ENCODE measurements at regions not wholly inside any gene's neighbourhood (a gene's known extent, or its start where the extent isn't known, plus 50 kb on each side); places are given as distances from the start of the nearest gene placed in this dataset.

DNA sequence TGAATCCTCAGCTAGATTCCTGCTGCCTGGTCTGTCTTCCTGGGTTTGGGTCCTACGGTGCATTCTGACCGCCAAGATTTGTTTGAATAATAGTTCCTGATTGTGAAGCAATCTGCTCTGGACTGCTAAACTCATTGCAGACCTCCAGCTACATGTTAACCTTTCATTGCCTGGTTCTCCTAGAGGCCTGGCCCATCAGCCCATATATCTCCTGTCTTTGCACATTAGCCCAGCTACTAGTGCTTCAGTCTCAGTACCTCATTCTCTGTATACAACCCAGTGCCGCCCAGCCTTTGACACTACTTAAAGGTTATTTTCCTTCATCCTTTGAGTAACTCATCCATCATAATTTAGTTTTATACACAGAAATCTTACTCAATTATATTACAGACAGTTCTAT, 65.6 kb upstream of the GRIP1 start:
- H3K27me3 ChIP-seq: peaks cover 0 to 5% (median 3%) of the 10 kb centered on the region in 7 donors
- H3K9me3 ChIP-seq: no peaks in the 10 kb centered on the region
- no peak overlapping the region for H3K27ac ChIP-seq
- TF ChIP-seq, protein P1, sequence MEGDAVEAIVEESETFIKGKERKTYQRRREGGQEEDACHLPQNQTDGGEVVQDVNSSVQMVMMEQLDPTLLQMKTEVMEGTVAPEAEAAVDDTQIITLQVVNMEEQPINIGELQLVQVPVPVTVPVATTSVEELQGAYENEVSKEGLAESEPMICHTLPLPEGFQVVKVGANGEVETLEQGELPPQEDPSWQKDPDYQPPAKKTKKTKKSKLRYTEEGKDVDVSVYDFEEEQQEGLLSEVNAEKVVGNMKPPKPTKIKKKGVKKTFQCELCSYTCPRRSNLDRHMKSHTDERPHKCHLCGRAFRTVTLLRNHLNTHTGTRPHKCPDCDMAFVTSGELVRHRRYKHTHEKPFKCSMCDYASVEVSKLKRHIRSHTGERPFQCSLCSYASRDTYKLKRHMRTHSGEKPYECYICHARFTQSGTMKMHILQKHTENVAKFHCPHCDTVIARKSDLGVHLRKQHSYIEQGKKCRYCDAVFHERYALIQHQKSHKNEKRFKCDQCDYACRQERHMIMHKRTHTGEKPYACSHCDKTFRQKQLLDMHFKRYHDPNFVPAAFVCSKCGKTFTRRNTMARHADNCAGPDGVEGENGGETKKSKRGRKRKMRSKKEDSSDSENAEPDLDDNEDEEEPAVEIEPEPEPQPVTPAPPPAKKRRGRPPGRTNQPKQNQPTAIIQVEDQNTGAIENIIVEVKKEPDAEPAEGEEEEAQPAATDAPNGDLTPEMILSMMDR (IDR thresholded peaks at IDR 0.05): no peak
- ATAC-seq (no peak), DNase-seq (no peak)
- 63 to 64% methylated on average over 3 of the region's 3 CpGs for WGBS, 2 donors
- no peaks in the 10 kb centered on the region for H3K36me3 ChIP-seq
- intact Hi-C loops (cut with DNase I): no loop called here
- H3K4me3 ChIP-seq: no peak overlapping the region
- no peaks in the 10 kb centered on the region for H3K4me1 ChIP-seq

DNA sequence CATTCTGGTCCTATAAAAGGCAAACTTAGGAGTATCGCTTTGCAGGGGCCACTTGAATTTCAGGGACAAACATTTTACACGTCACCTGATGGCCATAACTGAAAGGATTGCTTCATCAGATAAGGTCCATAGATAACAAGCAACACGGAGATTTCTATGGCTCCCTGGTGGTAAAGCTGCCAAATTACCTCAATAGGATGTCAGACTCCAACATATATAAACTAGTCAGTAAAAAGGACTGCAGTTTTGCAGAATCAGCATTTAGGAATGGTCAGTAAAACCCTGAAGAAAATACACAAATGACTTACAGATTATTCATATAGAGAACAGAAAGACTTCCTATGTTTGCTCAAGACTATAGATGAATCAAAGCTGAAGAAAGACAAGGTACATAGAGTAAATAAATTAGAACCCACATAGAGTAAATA, 66.1 kb upstream of the GRIP1 start:
- TF ChIP-seq, protein P1 (IDR thresholded peaks at IDR 0.05): no peak
- intact Hi-C loops (cut with DNase I): no loop called here
- Histone ChIP-seq H3K4me3 (no peak overlapping the region), H3K36me3 (no peaks in the 10 kb centered on the region), H3K4me1 (no peaks in the 10 kb centered on the region), H3K27me3 (peaks cover 0 to 5% (median 2%) of the 10 kb centered on the region in 7 donors), H3K27ac (no peak overlapping the region), H3K9me3 (no peaks in the 10 kb centered on the region)
- DNase-seq: no peak
- no peak for ATAC-seq
- WGBS, 2 donors: 53 to 56% methylated on average over 3 of the region's 3 CpGs

DNA sequence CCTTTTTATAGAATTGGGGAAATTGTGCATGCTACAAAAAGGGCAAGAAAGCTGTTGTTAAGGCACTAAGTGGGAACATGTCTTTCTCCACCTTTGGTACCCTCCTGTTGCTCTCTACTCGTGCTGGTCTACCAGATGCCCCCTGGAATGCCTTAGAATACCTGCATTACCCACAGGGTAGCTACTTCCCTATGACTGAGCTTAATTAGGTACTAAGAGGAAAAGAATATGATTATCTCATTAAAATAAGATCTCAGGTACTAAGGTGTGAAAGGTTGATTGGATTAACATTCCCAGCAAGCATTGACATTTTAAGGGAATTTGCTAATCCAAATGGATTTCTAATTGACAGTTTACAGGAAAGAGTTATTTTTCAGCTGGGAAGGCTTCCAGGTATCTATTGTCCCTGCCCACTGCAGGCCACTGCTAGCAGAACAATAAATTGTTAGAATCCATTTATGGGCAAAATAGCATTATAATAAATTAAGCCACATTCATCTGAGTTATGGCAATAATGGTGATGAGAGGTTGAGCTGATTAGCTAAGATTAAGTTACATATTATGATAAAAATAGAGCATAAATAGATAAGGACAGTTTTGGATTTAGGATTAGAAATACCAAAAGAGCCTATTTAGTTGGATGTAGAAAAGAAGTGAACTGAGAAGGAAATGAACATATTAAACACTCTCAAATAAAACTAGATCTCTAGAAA, 67.8 kb upstream of the GRIP1 start:
- Histone ChIP-seq H3K4me3 (no peak overlapping the region), H3K9me3 (no peaks in the 10 kb centered on the region), H3K27ac (no peak overlapping the region), H3K36me3 (no peaks in the 10 kb centered on the region), H3K4me1 (no peaks in the 10 kb centered on the region), H3K27me3 (peaks cover 0 to 6% (median 2%) of the 10 kb centered on the region in 7 donors)
- DNase-seq (no peak), ATAC-seq (no peak)
- 44 to 62% methylated on average over 1 of the region's 1 CpG for WGBS, 2 donors
- intact Hi-C loops (cut with DNase I): no loop called here
- TF ChIP-seq, protein P1 (IDR thresholded peaks at IDR 0.05): no peak

DNA sequence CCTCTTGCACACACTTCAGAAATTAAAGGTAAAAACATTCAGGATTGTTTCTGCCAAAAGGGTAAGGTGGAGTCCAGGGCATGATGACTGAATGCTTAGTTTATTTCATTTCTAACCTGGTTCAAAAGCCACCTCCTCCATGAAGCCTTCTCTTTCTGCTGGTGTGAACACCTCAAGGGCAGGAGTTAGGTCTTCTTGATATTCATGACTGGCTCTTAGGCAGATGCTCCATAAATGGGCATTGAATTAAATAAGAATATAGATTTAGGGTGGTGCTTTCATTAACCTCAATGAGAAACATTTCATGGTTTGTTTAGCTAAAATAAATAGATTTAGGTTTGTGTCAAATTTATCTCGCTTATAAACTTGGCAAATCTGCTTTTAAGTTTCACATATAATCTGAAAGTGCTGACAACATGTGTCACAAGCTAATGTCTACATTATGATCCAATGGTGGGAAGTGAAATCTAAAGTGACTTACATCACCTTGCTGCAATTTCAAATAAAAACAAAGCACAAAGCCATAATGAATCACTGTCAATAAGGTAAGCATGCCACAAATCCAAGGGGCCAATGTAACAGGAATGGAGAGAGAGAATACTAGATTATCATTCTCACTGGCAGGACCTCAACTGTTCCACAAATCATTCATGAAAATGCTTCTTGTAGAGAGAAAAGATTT, 72.7 kb upstream of the GRIP1 start:
- no peak overlapping the region for H3K27ac ChIP-seq
- no peak overlapping the region for H3K4me3 ChIP-seq
- TF ChIP-seq, protein P1 (IDR thresholded peaks at IDR 0.05): no peak
- H3K36me3 ChIP-seq: no peaks in the 10 kb centered on the region
- intact Hi-C loops (cut with DNase I): no loop called here
- no peaks in the 10 kb centered on the region for H3K4me1 ChIP-seq
- H3K27me3 ChIP-seq: peaks cover 0 to 9% (median 0%) of the 10 kb centered on the region in 7 donors
- DNase-seq (no peak), ATAC-seq (no peak)
- no peaks in the 10 kb centered on the region for H3K9me3 ChIP-seq
- 66 to 76% methylated on average over 1 of the region's 1 CpG for WGBS, 2 donors

Measured in heart right ventricle (tissue), 16 donors.